ENCODE measurements at regions not wholly inside any gene's neighbourhood (a gene's known extent, or its start where the extent isn't known, plus 50 kb on each side); places are given as distances from the start of the nearest gene placed in this dataset.
A peak's percentile ranks its signal among the peaks of the same experiment; 100 is the strongest.
"Not testable (repeated sequence)": the region's sequence is repeated elsewhere in the genome, so short reads cannot be mapped to it uniquely, and the experiment has no call there.

DNA sequence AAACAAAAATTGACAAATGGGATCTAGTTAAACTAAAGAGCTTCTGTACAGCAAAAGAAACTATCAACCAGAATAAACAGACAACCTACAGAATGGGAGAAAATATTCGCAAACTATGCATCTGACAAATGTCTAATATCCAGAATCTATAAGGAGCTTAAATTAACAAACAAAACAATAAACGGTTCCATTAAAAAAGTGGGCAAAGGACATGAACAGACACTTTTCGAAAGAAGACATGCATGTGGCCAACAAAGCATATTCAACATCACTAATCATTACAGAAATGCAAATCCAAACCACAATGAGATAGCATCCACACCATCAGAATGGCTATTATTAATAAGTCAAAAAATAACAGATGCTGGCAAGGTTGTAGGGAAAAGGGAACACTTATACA, 50.5 kb upstream of the MED13L start:
- not testable (repeated sequence) for DNase-seq

DNA sequence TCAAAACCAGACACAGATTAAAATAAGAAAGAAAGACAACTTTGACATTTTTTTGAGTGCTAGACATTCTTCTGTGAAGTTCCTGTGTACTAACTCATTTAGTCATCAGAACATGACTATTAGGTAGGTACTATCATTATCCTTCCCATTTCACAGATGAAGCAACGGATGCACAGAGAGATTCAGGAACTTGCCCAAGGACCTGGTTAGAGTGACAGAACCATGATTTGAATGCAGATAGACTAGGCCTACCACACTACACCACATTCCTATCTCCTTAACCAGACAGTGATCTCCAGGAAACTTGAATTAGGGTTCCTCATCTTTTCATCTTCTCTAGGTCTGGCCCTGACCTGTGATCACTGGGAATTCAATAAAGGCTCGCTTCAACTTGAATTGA, 54.4 kb upstream of the MED13L start:
- no peak for DNase-seq

GRCh38 chr12:116332705-116333380, 55.4 kb upstream of the MED13L start:
- DNase-seq: no peak

DNA sequence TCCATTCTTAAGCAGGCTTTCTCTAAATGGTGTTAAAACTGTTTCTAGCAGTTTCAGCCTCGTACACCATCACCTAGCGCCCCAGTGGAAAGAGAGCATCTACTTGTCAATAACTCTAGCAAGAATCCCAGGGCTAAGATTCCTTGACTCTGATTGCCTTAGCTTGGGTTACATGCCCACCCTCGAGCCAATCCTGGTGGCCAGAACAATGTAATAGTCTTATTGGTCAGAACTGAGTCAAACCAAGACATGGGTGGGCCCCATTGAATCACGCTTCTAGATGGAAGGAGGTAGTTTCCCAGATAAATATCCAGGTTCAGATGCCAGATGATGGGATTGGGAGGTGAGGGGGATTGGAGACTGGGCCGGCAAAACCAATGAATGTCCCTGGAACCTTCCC, 55.9 kb upstream of the MED13L start:
- no peak for DNase-seq

GRCh38 chr12:116336542-116337065, 59.1 kb upstream of the MED13L start:
- DNase-seq: no peak

DNA sequence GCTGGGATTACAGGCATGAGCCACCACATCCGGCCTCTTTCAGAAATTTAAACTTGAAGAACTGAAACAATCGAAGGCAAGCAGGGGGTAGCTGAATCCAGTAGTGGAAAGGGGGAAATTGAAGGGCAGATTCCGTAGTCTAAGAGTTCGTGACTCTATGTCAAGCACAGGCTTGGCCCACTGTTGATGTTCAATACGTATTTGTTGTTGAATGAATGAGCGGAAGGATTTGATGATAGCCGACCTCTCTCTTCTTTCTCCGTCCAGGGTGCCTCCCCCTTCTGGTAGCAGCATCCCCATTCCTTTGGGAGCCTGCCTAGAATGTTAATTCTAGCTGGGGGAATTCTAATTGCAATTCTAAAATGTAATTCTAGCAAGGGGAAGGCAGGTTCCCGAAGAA, 59.8 kb upstream of the MED13L start:
- DNase-seq: no peak

DNA sequence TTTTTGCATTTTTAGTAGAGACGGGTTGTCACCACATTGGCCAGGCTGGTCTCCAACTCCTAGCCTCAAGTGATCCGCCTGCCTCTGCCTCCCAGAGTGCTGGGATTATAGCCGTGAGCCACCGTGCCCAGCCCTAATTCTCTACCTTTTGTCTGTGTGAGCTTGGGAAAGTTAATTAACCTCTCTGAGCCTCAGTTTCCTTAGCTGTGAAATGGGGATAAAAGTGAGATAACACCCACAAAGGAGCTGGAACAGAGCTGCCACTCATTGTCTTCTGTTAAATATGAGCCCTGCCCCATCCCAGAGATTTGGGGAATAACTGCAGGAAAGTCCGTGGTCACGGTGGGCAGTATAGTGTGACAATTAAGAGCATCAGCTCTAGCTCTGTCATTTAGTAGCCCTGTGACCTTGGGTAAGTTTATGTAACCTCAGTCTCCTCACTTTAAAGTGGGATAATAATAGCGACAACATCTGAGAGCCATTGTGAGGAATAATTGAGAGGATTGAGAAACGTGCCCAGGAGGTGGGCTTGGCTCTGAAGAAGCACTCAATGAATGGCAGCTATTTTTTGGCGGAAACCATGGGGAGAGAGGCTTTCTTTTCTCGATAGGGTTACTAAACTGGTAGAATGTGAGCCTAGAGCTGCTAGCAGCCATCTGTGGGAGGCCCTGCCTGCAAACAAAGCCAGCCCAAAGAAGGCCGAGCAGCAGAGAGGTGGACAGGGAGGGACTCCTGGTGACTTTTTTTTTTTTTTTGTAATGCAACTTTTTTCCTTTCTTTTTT, 60.8 kb upstream of the MED13L start:
- DNase-seq: no peak

DNA sequence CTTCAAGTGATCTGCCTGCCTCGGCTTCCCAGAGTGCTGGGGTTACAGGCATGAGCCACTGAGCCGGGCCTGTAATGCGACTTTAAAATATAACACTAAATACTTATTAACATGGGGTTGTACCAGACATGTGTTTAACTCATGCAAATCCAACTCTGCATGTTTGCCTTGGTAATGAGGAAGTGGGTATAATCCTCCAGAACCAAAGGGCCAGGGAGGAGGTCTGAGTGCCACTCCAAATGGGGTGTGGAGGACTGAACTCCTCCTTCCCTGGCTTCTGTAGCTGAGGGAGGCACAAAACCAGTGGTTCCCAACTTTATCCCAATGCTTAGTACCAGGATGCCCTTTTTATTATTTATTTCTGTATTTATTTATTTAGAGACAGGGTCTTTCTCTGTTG, 61.6 kb upstream of the MED13L start:
- no peak for DNase-seq

GRCh38 chr12:116339800-116340371, 62.4 kb upstream of the MED13L start:
- no peak for DNase-seq

DNA sequence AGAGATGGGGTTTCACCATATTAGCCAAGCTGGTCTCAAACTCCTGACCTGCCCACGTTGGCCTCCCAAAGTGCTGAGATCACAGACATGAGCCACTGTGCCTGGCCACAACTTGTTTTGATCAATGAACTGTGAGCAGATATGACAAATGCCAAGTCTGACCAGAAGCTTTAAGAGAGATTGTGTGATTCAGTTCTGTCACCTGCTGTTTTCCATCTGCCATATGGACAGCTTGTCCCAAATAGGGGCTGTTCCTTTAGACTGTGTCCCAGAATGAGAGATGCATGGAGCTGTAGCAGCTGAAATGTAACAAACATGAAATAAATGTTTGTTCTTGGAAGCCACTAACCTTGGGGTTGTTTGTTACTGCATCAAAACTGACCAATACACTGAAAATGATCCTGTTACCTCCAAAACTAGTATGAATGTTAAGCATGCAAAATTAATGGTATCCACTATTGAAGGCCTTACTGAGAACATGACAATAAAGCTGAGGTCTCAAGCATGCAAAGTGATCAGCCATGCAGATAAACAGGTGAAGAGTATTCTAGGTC, 65.9 kb upstream of the MED13L start:
- DNase-seq: no peak

- DNase-seq: peak; percentile 46
Measured at GRCh38 chr12:116346222-116346621, 68.7 kb upstream of the MED13L start.

GRCh38 chr12:116346741-116347140, 69.2 kb upstream of the MED13L start:
- DNase-seq: peak; percentile 96

GRCh38 chr12:116347265-116347664, 69.8 kb upstream of the MED13L start:
- DNase-seq: no peak

- DNase-seq: no peak
Measured at GRCh38 chr12:116352315-116352835, 74.9 kb upstream of the MED13L start.

DNA sequence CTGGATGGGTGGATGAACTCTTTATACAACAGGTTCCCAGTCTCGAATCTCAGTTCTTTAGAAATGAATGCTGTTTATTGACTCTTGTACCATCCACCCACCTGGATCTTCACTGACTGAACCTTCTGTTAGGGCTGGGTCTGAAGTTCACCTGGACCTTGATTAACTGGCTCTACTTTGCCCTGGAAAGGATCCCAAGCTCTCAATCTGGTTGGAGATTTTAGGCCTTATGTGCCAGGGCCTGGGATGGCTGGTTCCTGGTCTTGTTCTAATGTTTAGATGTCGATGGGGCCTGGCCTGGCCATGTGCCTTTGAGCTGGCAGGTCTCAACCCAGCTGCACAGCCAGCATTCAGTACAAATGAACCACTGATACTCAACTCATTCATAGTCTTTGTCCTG, 76.5 kb upstream of the MED13L start:
- no peak for DNase-seq

DNA sequence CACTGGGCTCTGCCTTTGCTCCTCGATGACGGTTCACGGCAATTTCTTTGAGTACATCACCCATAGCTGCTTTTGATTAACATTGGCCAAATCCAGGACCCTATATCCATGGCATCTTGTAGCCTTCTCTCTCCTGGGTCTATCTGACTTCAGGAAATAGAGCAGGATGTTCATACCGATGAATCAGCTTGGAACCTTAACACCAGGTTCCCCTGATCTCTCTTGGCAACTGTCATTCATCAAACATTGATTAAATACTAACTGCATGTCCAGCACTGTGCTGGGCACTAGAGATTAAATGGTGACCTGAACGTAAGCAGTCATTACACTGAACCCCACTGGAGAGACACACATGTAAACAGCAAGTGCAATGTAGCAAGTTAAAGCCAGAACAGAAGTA, 77.0 kb upstream of the MED13L start:
- no peak for DNase-seq

- no peak for DNase-seq
Measured at GRCh38 chr12:116354950-116355783, 77.7 kb upstream of the MED13L start.

- no peak for DNase-seq
Measured at GRCh38 chr12:116358536-116358892, 81.0 kb upstream of the MED13L start.

GRCh38 chr12:116358893-116359761, 81.6 kb upstream of the MED13L start:
- DNase-seq: peak; percentile 90

DNA sequence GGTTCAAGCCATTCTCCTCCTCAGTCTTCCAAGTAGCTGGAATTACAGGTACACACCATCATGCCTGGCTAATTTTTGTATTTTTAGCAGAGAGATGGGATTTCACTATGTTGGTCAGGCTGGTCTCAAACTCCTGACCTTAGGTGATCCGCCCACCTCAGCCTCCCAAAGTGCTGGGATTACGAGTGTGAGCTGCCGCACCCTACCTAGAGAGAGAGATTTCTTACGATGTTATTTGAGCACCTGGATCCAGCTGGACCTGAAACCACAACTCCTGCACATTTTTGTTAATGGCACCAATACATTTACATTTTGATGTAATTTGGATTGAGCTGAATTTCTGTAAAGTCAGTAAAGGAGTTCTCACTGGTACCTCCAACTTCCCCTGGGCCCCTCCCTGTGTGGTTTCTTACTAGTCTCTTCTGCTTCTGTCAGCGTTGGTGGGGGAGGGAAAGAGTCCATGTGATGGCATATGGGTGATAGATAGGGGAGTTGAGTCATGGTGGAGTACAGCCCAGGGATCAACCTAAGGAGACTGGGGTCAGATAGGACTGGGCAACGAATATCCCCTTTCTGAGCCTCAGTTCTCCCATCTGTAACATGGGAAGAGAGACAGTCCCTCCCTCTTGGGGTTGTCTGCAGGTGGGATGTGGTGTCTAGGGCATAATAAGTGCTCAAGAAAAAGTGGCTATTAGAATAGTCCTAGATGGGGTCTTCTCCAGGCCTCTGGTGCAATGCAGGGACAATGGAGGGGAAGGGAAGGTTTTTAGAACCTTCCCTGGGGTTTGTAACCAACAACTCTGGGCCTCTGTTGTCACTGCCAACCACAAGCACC, 83.3 kb upstream of the MED13L start:
- no peak for DNase-seq
